ENCODE measurements at regions not wholly inside any gene's neighbourhood (a gene's known extent, or its start where the extent isn't known, plus 50 kb on each side); places are given as distances from the start of the nearest gene placed in this dataset.

GRCh38 chr9:80552931-80553330, 981.2 kb downstream of the TLE4 start:
- TF ChIP-seq CTCF (IDR thresholded peaks at IDR 0.05), result no peak
- TF ChIP-seq POLR2A (IDR thresholded peaks at IDR 0.05), result no peak

Measured in body of pancreas (tissue), 4 donors.